ENCODE measurements at regions not wholly inside any gene's neighbourhood (a gene's known extent, or its start where the extent isn't known, plus 50 kb on each side); places are given as distances from the start of the nearest gene placed in this dataset.

DNA sequence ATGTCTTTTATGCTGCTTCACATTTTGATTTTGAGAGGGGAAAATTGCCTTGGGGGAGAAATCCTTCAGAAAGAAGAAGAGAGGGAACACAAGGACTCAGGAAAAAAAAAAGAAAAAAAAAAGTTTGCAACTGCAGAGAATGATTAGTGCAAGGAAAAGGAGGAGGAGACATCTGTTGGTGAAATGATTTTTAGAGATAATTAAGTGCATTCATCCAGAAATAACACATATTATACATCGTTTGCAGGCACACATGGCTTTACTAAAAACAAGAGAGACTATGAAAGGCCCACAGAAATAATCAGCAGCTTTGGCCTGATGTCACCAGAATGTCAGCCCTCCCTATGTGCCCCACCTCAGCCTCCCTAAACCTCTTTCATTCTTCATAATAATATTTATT is 1058.2 kb downstream of the PCDH9 start:
- no peak for TF ChIP-seq RAD21 (IDR thresholded peaks at IDR 0.05; ENCODE audit: low read length)
- no peak for TF ChIP-seq POLR2A (IDR thresholded peaks at IDR 0.05; ENCODE audit: low read depth, low read length)
- TF ChIP-seq, protein P1, sequence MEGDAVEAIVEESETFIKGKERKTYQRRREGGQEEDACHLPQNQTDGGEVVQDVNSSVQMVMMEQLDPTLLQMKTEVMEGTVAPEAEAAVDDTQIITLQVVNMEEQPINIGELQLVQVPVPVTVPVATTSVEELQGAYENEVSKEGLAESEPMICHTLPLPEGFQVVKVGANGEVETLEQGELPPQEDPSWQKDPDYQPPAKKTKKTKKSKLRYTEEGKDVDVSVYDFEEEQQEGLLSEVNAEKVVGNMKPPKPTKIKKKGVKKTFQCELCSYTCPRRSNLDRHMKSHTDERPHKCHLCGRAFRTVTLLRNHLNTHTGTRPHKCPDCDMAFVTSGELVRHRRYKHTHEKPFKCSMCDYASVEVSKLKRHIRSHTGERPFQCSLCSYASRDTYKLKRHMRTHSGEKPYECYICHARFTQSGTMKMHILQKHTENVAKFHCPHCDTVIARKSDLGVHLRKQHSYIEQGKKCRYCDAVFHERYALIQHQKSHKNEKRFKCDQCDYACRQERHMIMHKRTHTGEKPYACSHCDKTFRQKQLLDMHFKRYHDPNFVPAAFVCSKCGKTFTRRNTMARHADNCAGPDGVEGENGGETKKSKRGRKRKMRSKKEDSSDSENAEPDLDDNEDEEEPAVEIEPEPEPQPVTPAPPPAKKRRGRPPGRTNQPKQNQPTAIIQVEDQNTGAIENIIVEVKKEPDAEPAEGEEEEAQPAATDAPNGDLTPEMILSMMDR (conservative IDR thresholded peaks at IDR 0.05; ENCODE audit: low read depth, low read length), result no peak
- TF ChIP-seq, protein P2, sequence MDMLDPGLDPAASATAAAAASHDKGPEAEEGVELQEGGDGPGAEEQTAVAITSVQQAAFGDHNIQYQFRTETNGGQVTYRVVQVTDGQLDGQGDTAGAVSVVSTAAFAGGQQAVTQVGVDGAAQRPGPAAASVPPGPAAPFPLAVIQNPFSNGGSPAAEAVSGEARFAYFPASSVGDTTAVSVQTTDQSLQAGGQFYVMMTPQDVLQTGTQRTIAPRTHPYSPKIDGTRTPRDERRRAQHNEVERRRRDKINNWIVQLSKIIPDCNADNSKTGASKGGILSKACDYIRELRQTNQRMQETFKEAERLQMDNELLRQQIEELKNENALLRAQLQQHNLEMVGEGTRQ (IDR thresholded peaks at IDR 0.05; ENCODE audit: low read depth, low read length), result no peak
